Lower leg skin (tissue), 4 donors: ENCODE measurements at regions not wholly inside any gene's neighbourhood (a gene's known extent, or its start where the extent isn't known, plus 50 kb on each side); places are given as distances from the start of the nearest gene placed in this dataset.

Experiments used
- DNase-seq, 2 donors: peaks; one replicate each; pipeline ENCODE4 v3.0.0-alpha.2; 2019; ENCODE audit warnings: low spot score in 2 of 2
- H3K4me3 ChIP-seq: fragments of 200-600 bp; sonication (generic); 2 replicates; pipeline ENCODE4 v1.5.1; 2017; ENCODE audit warnings: mild to moderate bottlenecking, low read depth; ENCODE audit not compliant: poor library complexity, severe bottlenecking
- CTCF ChIP-seq, 3 donors: fragments of 450-650 bp; IDR thresholded peaks; one replicate each; pipeline ENCODE4 v1.5.1; 2016; ENCODE audit warnings: antibody characterized with exemption in 3 of 3, mild to moderate bottlenecking in 3 of 3, moderate library complexity in 2 of 3
- POLR2A ChIP-seq, 2 donors: fragments of 450-650 bp; IDR thresholded peaks; one replicate each; pipeline ENCODE4 v1.6.1; 2016 to 2017; ENCODE audit warnings: antibody characterized with exemption in 2 of 2, mild to moderate bottlenecking in 1 of 2, moderate library complexity in 1 of 2
- WGBS, 2 donors: methylation state at CpG; one replicate each; pipeline ENCODE4 v1.1.5; 2018; 5-methylcytosine and 5-hydroxymethylcytosine counted together
- intact Hi-C: fragments of 100-400 bp; cut with DNase I; formaldehyde crosslinking; loops from one replicate; pipeline ENCODE4 v1.15.0; 2023; ENCODE audit warnings: low total_unique reads

- intact Hi-C loops, result no loop called here
- H3K4me3 ChIP-seq, result no peak overlapping the region
- no peak for TF ChIP-seq CTCF (IDR thresholded peaks at IDR 0.05)
- TF ChIP-seq POLR2A (IDR thresholded peaks at IDR 0.05), result no peak
- 41 to 49% methylated on average over 2 of the region's 2 CpGs for WGBS, 2 donors
- no peak for DNase-seq
Measured at GRCh38 chr4:84441758-84442377, 57.2 kb downstream of the NKX6-1 start.

GRCh38 chr4:84439996-84440395 lies 59.1 kb downstream of the NKX6-1 start:
- H3K4me3 ChIP-seq, result no peak overlapping the region
- 77 to 80% methylated on average over 3 of the region's 3 CpGs for WGBS, 2 donors
- intact Hi-C loops, result no loop called here
- TF ChIP-seq CTCF (IDR thresholded peaks at IDR 0.05), result no peak
- no peak for DNase-seq

- H3K4me3 ChIP-seq, result no peak overlapping the region
- 67 to 73% methylated on average over 2 of the region's 2 CpGs for WGBS, 2 donors
- no peak for TF ChIP-seq POLR2A (IDR thresholded peaks at IDR 0.05)
- no peak for TF ChIP-seq CTCF (IDR thresholded peaks at IDR 0.05)
- intact Hi-C loops, result no loop called here
- no peak for DNase-seq
Measured at GRCh38 chr4:84436812-84437211, 62.3 kb downstream of the NKX6-1 start.

GRCh38 chr4:84434344-84434743 lies 64.7 kb downstream of the NKX6-1 start:
- intact Hi-C loops, result no loop called here
- no peak for DNase-seq
- no peak for TF ChIP-seq CTCF (IDR thresholded peaks at IDR 0.05)
- TF ChIP-seq POLR2A (IDR thresholded peaks at IDR 0.05), result no peak
- 76 to 79% methylated on average over 3 of the region's 3 CpGs for whole genome bisulfite sequencing, 2 donors
- no peak overlapping the region for H3K4me3 ChIP-seq

GRCh38 chr4:84433633-84434222 lies 65.4 kb downstream of the NKX6-1 start:
- no peak for DNase-seq
- 55 to 57% methylated on average over 6 of the region's 6 CpGs for WGBS, 2 donors
- intact Hi-C loops, result no loop called here

More at GRCh38 chr4:84433633-84434222, 65.4 kb downstream of the NKX6-1 start:
- no peak overlapping the region for H3K4me3 ChIP-seq
- TF ChIP-seq CTCF (IDR thresholded peaks at IDR 0.05) (no peak), POLR2A (IDR thresholded peaks at IDR 0.05) (no peak)
